Sigmoid colon (tissue), 6 donors: ENCODE measurements at regions not wholly inside any gene's neighbourhood (a gene's known extent, or its start where the extent isn't known, plus 50 kb on each side); places are given as distances from the start of the nearest gene placed in this dataset.

Experiments used
- DNase-seq: peaks from one replicate; pipeline ENCODE4 v3.0.0-alpha.2; 2019
- H3K27ac ChIP-seq, 4 donors: fragments of 200-600 bp; sonication (generic); one replicate each; pipeline ENCODE4 v1.5.1; 2016 to 2019; ENCODE audit warnings: mild to moderate bottlenecking in 1 of 4
- H3K27me3 ChIP-seq, 3 donors: fragments of 200-600 bp; sonication (generic); one replicate each; pipeline ENCODE4 v1.5.1; 2019; ENCODE audit warnings: mild to moderate bottlenecking in 1 of 3
- H3K36me3 ChIP-seq, 4 donors: fragments of 200-600 bp; sonication (generic); one replicate each; pipeline ENCODE4 v1.5.1; 2016 to 2019
- H3K4me1 ChIP-seq, 4 donors: fragments of 200-600 bp; sonication (generic); one replicate each; pipeline ENCODE4 v1.5.1; 2017 to 2019
- H3K4me3 ChIP-seq, 4 donors: fragments of 200-600 bp; sonication (generic); one replicate each; pipeline ENCODE4 v1.5.1; 2017 to 2019; ENCODE audit warnings: mild to moderate bottlenecking in 2 of 4, moderate library complexity in 1 of 4
- H3K9me3 ChIP-seq, 4 donors: fragments of 200-600 bp in 3 of 4; sonication (generic) in 3 of 4; one replicate each; pipeline versions ENCODE4 v1.5.1 to v1.6.1; 2013 to 2019
- CTCF ChIP-seq, 4 experiments: fragments of 450-650 bp in 3 of 4; fragments of 200-600 bp in 1 of 4; IDR thresholded peaks; one replicate each; pipeline ENCODE4 v1.5.1; 2016 to 2019; ENCODE audit warnings: antibody characterized with exemption in 4 of 4, mild to moderate bottlenecking in 3 of 4, moderate library complexity in 2 of 4
- EP300 ChIP-seq, 4 donors: sonication (generic); formaldehyde crosslinking; IDR thresholded peaks; one replicate each; pipeline ENCODE4 v1.6.1; 2017; ENCODE audit warnings: antibody characterized with exemption in 4 of 4
- POLR2A ChIP-seq, 2 donors: fragments of 450-650 bp; IDR thresholded peaks; one replicate each; pipeline ENCODE4 v1.6.1; 2016; ENCODE audit warnings: antibody characterized with exemption in 2 of 2, mild to moderate bottlenecking in 2 of 2, moderate library complexity in 2 of 2
- POLR2AphosphoS5 ChIP-seq, 4 donors: sonication (generic); formaldehyde crosslinking; IDR thresholded peaks; one replicate each; pipeline ENCODE4 v1.6.1; 2017; ENCODE audit warnings: antibody characterized with exemption in 4 of 4
- WGBS, 2 donors: extraction: QIAGEN DNeasy Blood & Tissue Kit; methylation state at CpG; one replicate each; pipeline ENCODE4 v1.1.7; 2013; 5-methylcytosine and 5-hydroxymethylcytosine counted together
- intact Hi-C: fragments of 100-400 bp; cut with DNase I; formaldehyde crosslinking; loops from one replicate; pipeline ENCODE4 v1.15.1; 2023
- donor health status: healthy with polysubstance abuse.
- donor health status: healthy.

DNA sequence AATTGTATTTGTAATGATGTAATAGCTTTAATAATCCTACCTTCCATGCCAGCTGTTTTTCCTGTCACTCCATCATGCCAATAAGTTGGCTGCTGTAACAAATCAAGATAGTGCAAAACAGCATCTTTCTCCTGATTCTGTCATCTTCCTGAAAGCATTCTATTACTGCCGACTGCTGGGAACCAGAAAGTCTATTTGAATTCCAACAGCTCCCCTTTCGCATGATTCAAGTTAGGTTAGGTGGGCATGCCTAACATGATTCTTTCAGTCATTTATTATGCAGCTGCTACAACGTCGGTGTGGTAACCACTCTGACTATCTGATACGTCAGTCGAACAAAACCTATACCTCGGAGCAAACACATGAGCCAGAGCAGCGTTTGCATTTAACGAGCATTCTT is 127.9 kb upstream of the DMD start:
- no peaks in the 10 kb centered on the region for H3K27me3 ChIP-seq
- H3K4me1 ChIP-seq = peaks cover 0 to 7% (median 0%) of the 10 kb centered on the region in 4 donors
- no peak for DNase-seq
- H3K27ac ChIP-seq = no peak overlapping the region
- no peaks in the 10 kb centered on the region for H3K36me3 ChIP-seq
- H3K9me3 ChIP-seq = no peaks in the 10 kb centered on the region
- WGBS, 2 donors = 13 to 31% methylated on average over 9 of the region's 9 CpGs
- intact Hi-C loops = loop anchor here (5.0 to 10.0 kb wide), 2 partner anchors 124 to 807 kb away; partner anchors contain the start of gene DMD
- no peak for TF ChIP-seq EP300 (IDR thresholded peaks at IDR 0.05)
- TF ChIP-seq POLR2AphosphoS5 (IDR thresholded peaks at IDR 0.05) = no peak
- TF ChIP-seq POLR2A (IDR thresholded peaks at IDR 0.05) = no peak
- no peak for TF ChIP-seq CTCF (IDR thresholded peaks at IDR 0.05)
- peak overlapping the region; percentile 18 to 44 (median 34) for H3K4me3 ChIP-seq

DNA sequence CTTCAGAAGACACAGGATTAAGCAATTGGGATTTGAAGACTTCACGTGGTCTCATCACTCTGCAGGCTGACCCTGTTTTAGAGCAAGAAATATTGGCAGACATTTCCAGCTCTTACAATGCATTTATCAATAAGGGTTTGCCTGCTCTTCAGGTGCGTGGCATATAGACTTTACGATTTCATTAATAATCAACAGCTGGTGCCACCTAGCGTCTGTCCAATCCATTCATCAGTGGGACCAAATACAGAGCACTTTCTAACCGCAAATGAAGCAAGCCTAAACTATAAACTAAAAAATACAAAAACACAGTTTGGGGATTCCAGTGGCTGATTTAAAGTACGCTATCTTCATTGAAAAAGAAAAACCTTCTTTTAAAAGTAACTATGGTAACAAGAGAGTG is 125.4 kb upstream of the DMD start:
- TF ChIP-seq CTCF (IDR thresholded peaks at IDR 0.05) (peak in 3 of 4 experiments; percentile 18 to 32 (median 24)), EP300 (IDR thresholded peaks at IDR 0.05) (no peak)
- Histone ChIP-seq H3K4me3 (no peak overlapping the region), H3K36me3 (no peaks in the 10 kb centered on the region), H3K27me3 (no peaks in the 10 kb centered on the region), H3K4me1 (peaks cover 0 to 7% (median 0%) of the 10 kb centered on the region in 4 donors), H3K9me3 (no peaks in the 10 kb centered on the region), H3K27ac (no peak overlapping the region)
- DNase-seq = no peak
- intact Hi-C loops = loop anchor here (5.0 to 10.0 kb wide), 2 partner anchors 122 to 804 kb away; partner anchors contain the start of gene DMD
- 26 to 36% methylated on average over 6 of the region's 6 CpGs for WGBS, 2 donors

GRCh38 chrX:33333271-33333670 is 121.9 kb upstream of the DMD start:
- TF ChIP-seq EP300 (IDR thresholded peaks at IDR 0.05) (no peak), POLR2AphosphoS5 (IDR thresholded peaks at IDR 0.05) (no peak)

DNA sequence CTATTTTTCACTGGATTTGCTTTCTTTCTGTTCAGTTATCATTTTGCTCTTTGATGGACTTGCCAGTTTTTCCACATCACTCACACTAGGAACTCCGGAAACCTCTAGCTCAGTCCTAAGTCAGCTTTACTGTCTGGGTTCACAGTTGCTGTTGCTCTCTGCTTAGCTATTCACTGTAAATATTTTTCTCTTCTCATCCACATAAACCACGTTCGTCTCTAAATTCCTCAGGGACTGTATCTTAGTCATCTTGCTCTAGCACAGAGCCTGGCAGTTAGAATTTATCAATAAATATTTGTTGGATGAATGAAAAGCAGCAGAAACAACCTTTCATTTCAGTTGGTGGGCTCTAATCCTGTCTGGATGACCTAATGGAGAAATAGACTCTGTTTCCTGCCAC is 119.4 kb upstream of the DMD start:
- H3K27me3 ChIP-seq = no peaks in the 10 kb centered on the region

More at GRCh38 chrX:33333271-33333670, 121.9 kb upstream of the DMD start:
- 80 to 82% methylated on average over 2 of the region's 2 CpGs for WGBS, 2 donors
- Histone ChIP-seq H3K36me3 (no peaks in the 10 kb centered on the region), H3K4me1 (no peaks in the 10 kb centered on the region), H3K9me3 (no peaks in the 10 kb centered on the region), H3K4me3 (no peak overlapping the region), H3K27me3 (no peaks in the 10 kb centered on the region), H3K27ac (no peak overlapping the region)
- no peak for DNase-seq
- intact Hi-C loops = loop anchor here (10.0 kb wide), 1 partner anchor 118 kb away; the partner anchor contains the start of gene DMD

DNA sequence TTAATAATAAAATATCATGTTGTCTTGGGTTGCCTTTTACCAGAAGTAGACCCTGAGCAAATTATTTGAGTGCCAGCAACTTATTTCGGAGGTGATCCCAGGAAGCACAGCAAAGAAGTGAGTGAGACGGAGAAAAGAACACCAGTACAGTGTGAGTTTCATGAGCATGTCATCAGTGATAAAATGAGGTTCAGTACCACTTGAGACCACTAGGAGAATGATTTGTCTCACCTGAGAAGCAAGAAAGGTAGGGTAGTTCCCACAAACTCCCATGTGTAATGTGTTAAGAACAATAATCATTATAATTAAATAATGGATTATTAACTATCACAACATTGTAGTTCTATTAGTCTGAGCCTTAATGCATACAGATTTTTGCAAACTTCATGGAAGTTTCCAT is 112.8 kb upstream of the DMD start:
- H3K27ac ChIP-seq = no peak overlapping the region
- 88 to 90% methylated on average over 2 of the region's 2 CpGs for WGBS, 2 donors
- no peak overlapping the region for H3K4me3 ChIP-seq
- DNase-seq = no peak
- no peaks in the 10 kb centered on the region for H3K9me3 ChIP-seq
- intact Hi-C loops = no loop called here
- TF ChIP-seq POLR2A (IDR thresholded peaks at IDR 0.05) = no peak
- TF ChIP-seq EP300 (IDR thresholded peaks at IDR 0.05) = no peak
- TF ChIP-seq CTCF (IDR thresholded peaks at IDR 0.05) = no peak
- no peak for TF ChIP-seq POLR2AphosphoS5 (IDR thresholded peaks at IDR 0.05)
- H3K36me3 ChIP-seq = no peaks in the 10 kb centered on the region
- H3K4me1 ChIP-seq = no peaks in the 10 kb centered on the region
- H3K27me3 ChIP-seq = no peaks in the 10 kb centered on the region

More for the DNA sequence above, 119.4 kb upstream of the DMD start:
- Histone ChIP-seq H3K4me3 (no peak overlapping the region), H3K4me1 (no peaks in the 10 kb centered on the region), H3K27ac (no peak overlapping the region), H3K36me3 (no peaks in the 10 kb centered on the region), H3K9me3 (no peaks in the 10 kb centered on the region)
- no peak for DNase-seq
- intact Hi-C loops = loop anchor here (10.0 kb wide), 1 partner anchor 116 kb away; the partner anchor contains the start of gene DMD
- 72% methylated on average over 3 of the region's 3 CpGs for WGBS, 2 donors
- no peak for TF ChIP-seq POLR2A (IDR thresholded peaks at IDR 0.05)
- no peak for TF ChIP-seq EP300 (IDR thresholded peaks at IDR 0.05)
- no peak for TF ChIP-seq POLR2AphosphoS5 (IDR thresholded peaks at IDR 0.05)
- TF ChIP-seq CTCF (IDR thresholded peaks at IDR 0.05) = no peak
